Epithelial cell of esophagus (primary cell): ENCODE measurements at regions not wholly inside any gene's neighbourhood (a gene's known extent, or its start where the extent isn't known, plus 50 kb on each side); places are given as distances from the start of the nearest gene placed in this dataset.

Experiments used
- DNase-seq: peaks from one replicate; pipeline ENCODE4 v3.0.0; 2010; ENCODE audit warnings: low read depth
- H3K4me3 ChIP-seq: 2 replicates; pipeline ENCODE4 v1.5.1; 2011; ENCODE audit warnings: mild to moderate bottlenecking, low read length, control low read depth
- CTCF ChIP-seq: IDR thresholded peaks from 2 replicates; pipeline ENCODE4 v1.5.1; 2011; ENCODE audit warnings: low read depth, mild to moderate bottlenecking, low read length, control low read depth, inconsistent platforms; ENCODE audit not compliant: insufficient read depth; ENCODE audit errors: missing control alignments

DNA sequence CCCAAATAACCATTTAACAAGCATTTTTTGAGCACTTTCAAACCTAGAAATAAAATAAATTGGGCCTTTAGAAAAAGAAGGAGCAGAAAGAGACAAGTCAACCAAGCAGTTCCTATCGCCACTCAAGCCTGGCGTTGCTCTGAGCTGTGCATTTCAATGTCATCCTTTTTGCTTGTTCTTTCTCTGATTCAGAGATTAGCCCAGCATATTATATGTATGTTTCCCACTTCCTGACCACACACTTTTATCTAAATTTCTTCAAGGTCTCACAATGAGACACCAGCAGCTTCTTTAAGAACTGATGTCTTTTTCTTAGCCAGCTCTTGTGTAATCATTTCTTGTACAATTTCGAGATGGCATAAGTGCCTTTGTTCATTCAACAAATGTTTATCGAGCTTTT lies 344.5 kb upstream of the ID2 start:
- no peak for DNase-seq
- no peak for TF ChIP-seq CTCF

DNA sequence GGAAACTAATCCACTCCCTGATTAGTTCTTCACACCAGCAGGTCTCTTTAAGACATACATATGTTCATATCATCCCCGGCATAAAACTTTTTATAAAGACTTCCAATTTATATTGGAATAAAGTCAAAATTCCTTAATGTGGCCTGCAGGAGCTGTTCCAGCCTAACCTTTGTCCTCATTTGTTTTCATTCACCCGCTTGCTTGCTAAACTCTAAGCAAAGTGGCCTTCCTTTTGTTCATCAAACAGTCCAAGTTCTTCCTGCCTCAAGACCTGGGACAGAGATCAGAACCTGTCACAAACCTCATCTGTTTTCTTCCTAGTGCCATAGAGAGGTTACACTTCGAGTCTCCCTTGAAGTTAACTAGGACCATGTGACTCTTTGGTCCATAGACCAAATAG lies 339.4 kb upstream of the ID2 start:
- no peak for DNase-seq
- no peak overlapping the region for H3K4me3 ChIP-seq
- TF ChIP-seq CTCF: no peak

More for the DNA sequence above, 344.5 kb upstream of the ID2 start:
- H3K4me3 ChIP-seq: no peak overlapping the region

DNA sequence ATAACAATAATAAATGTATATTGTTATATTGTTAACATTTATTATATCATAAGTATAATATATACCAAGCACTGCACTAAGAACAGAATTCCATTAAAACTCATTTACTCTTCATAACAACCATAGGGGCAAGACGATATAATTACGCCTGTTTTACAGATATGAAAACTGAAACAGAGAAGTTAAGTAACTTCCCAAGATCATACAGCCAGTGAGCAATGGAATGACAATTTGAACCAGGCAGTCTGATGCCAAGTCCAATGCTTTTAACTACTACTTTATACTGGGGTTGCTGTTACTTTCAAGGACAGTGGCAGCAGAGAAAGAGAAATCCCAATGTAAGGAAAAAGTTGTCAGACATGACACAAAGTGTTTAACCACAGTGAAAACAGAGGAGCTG lies 338.8 kb upstream of the ID2 start:
- H3K4me3 ChIP-seq: no peak overlapping the region
- TF ChIP-seq CTCF: no peak

DNA sequence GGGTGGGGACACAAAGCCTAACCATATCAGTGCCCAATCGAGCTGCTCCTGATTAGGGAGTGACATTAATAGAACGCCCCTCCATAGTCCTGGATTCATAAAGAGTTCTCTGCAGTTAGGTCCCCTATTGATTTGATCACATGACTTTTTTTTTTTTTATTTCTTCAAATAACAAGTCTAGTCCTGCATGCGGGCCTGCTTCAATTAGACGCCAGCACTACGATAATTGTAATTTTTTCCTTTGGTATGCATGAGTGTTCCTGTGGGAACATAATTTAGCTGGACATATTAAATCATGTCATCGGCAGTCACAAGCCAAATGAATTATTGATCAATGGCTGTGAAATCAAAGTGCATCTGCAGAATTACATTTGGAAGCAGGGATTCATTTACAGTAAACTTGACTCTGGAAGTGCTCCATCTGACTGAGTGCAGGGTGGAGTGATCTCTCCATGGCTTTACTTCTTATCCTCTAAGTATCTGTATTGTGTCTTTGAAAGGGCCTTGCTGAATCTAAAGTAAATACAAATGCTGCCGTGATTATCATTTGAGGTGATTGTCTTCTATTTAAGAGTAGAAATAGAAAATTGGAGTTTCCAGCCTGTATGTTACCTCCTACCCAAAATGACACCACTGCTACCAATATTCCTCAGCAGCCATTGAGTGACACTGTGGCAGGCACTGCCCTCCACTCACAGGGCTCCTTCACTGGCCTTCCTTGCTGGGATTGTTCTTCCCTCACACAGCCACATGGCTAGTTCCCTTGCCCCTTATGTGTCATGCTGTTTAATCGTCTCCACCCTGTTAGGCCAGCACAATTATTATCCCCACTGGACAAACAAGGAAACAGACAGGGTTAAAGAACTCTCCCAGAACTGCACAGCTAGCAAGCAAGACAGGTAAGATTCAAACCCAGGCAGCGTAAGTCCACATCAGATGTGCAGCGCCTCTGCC lies 337.4 kb upstream of the ID2 start:
- TF ChIP-seq CTCF: no peak
- H3K4me3 ChIP-seq: no peak overlapping the region
- no peak for DNase-seq

More for the DNA sequence above, 338.8 kb upstream of the ID2 start:
- no peak for DNase-seq

GRCh38 chr2:8345200-8345599 lies 336.7 kb upstream of the ID2 start:
- no peak overlapping the region for H3K4me3 ChIP-seq
- no peak for TF ChIP-seq CTCF
- DNase-seq: no peak

GRCh38 chr2:8346208-8346607 lies 335.6 kb upstream of the ID2 start:
- no peak overlapping the region for H3K4me3 ChIP-seq
- DNase-seq: no peak
- no peak for TF ChIP-seq CTCF
